WTC11 (cell line): ENCODE measurements at regions not wholly inside any gene's neighbourhood (a gene's known extent, or its start where the extent isn't known, plus 50 kb on each side); places are given as distances from the start of the nearest gene placed in this dataset.

Experiments
- ATAC-seq: fragments of 200-7000 bp; cut with Tn5 transposase; 2 replicates; pipeline ENCODE4 v1.10.0; 2021; ENCODE audit warnings: mild to moderate bottlenecking, moderate library complexity
- CTCF ChIA-PET: fragments of 300-600 bp; sonication (Branson Sonifier 250); formaldehyde crosslinking; loops from one replicate; lab custom pipeline; 2021; ENCODE audit warnings: antibody characterized with exemption; lab: Charles Lee
- POLR2A ChIA-PET: fragments of 350-600 bp; sonication (Branson Sonifier 250); formaldehyde crosslinking; loops from one replicate; lab custom pipeline; 2021; ENCODE audit warnings: antibody characterized with exemption; lab: Charles Lee
- DNase-seq: peaks from one replicate; pipeline ENCODE4 v3.0.0; 2021; ENCODE audit warnings: low spot score
- H3K27ac Mint-ChIP-seq: 2 replicates; pipeline ENCODE4 v1.8.0; 2021; ENCODE audit warnings: mixed read lengths
- H3K27me3 Mint-ChIP-seq: 2 replicates; pipeline ENCODE4 v1.8.0; 2021; ENCODE audit warnings: low read depth, mild to moderate bottlenecking, moderate library complexity, mixed read lengths
- H3K36me3 Mint-ChIP-seq: 2 replicates; pipeline ENCODE4 v1.8.0; 2021; ENCODE audit warnings: mixed read lengths
- H3K4me1 Mint-ChIP-seq: 2 replicates; pipeline ENCODE4 v1.8.0; 2022; ENCODE audit warnings: mixed read lengths
- H3K4me3 Mint-ChIP-seq: 2 replicates; pipeline ENCODE4 v1.8.0; 2021; ENCODE audit warnings: mild to moderate bottlenecking, moderate library complexity, mixed read lengths
- H3K9me3 Mint-ChIP-seq: 2 replicates; pipeline ENCODE4 v1.8.0; 2021; ENCODE audit warnings: mixed read lengths
- ERG ChIP-seq: fragments of 250-450 bp; sonication (Bioruptor Pico); IDR thresholded peaks from 2 replicates; pipeline ENCODE4 v1.8.0; 2021; ENCODE audit warnings: mild to moderate bottlenecking
- ESRRA ChIP-seq: sonication (generic); formaldehyde crosslinking; IDR thresholded peaks from 2 replicates; pipeline ENCODE4 v1.8.1; 2022; ENCODE audit warnings: mild to moderate bottlenecking, missing genetic modification reagents, borderline replicate concordance
- FOXP1 ChIP-seq: sonication (generic); formaldehyde crosslinking; IDR thresholded peaks from 2 replicates; pipeline ENCODE4 v1.8.0; 2022; ENCODE audit warnings: missing genetic modification reagents, mild to moderate bottlenecking, moderate library complexity, borderline replicate concordance
- FOXP4 ChIP-seq: sonication (generic); formaldehyde crosslinking; IDR thresholded peaks from 2 replicates; pipeline ENCODE4 v1.8.0; 2022; ENCODE audit warnings: mild to moderate bottlenecking, missing genetic modification reagents
- HMGA2 ChIP-seq: fragments of 250-450 bp; sonication (Bioruptor Pico); IDR thresholded peaks from 2 replicates; pipeline ENCODE4 v1.4.0; 2021; ENCODE audit warnings: mild to moderate bottlenecking, moderate library complexity
- IRF1 ChIP-seq: sonication (generic); formaldehyde crosslinking; IDR thresholded peaks from 2 replicates; pipeline ENCODE4 v1.8.0; 2023; ENCODE audit warnings: missing genetic modification reagents
- MXD4 ChIP-seq: fragments of 250-450 bp; sonication (Bioruptor Pico); IDR thresholded peaks from 2 replicates; pipeline ENCODE4 v1.8.0; 2021; ENCODE audit warnings: mild to moderate bottlenecking, moderate library complexity, borderline replicate concordance
- MYBL2 ChIP-seq: sonication (generic); formaldehyde crosslinking; IDR thresholded peaks from 2 replicates; pipeline ENCODE4 v1.8.1; 2023; ENCODE audit warnings: mild to moderate bottlenecking, moderate library complexity, missing genetic modification reagents
- NR2C2 ChIP-seq: sonication (generic); formaldehyde crosslinking; IDR thresholded peaks from 2 replicates; pipeline ENCODE4 v1.8.0; 2022; ENCODE audit warnings: mild to moderate bottlenecking, missing genetic modification reagents
- OVOL2 ChIP-seq: fragments of 250-450 bp; sonication (Bioruptor Pico); IDR thresholded peaks from 2 replicates; pipeline ENCODE4 v1.9.0; 2021; ENCODE audit warnings: mild to moderate bottlenecking, borderline replicate concordance
- RELA ChIP-seq: sonication (generic); formaldehyde crosslinking; IDR thresholded peaks from 2 replicates; pipeline ENCODE4 v1.8.1; 2022; ENCODE audit warnings: missing genetic modification reagents, mild to moderate bottlenecking, borderline replicate concordance
- SOX15 ChIP-seq: fragments of 250-450 bp; sonication (Bioruptor Pico); IDR thresholded peaks from 2 replicates; pipeline ENCODE4 v1.9.0; 2021; ENCODE audit warnings: mild to moderate bottlenecking
- ZBTB21 ChIP-seq: sonication (generic); formaldehyde crosslinking; IDR thresholded peaks from 2 replicates; pipeline ENCODE4 v1.8.1; 2023; ENCODE audit warnings: mild to moderate bottlenecking, missing genetic modification reagents, borderline replicate concordance
- ZNF219 ChIP-seq: sonication (generic); formaldehyde crosslinking; IDR thresholded peaks from 2 replicates; pipeline ENCODE4 v1.8.0; 2023; ENCODE audit warnings: missing genetic modification reagents, mild to moderate bottlenecking, borderline replicate concordance
- ZNF263 ChIP-seq: sonication (generic); formaldehyde crosslinking; IDR thresholded peaks from 2 replicates; pipeline ENCODE4 v1.8.1; 2022; ENCODE audit warnings: low read depth, mild to moderate bottlenecking, moderate library complexity, missing genetic modification reagents
- TF ChIP-seq, protein P1 (sequence below): sonication (generic); formaldehyde crosslinking; IDR thresholded peaks from 2 replicates; pipeline ENCODE4 v1.8.1; 2023; ENCODE audit warnings: mild to moderate bottlenecking, missing genetic modification reagents
- TF ChIP-seq, protein P2 (sequence below): fragments of 200-600 bp; IDR thresholded peaks from 2 replicates; pipeline ENCODE4 v1.8.0; 2022; ENCODE audit warnings: antibody characterized with exemption
- TF ChIP-seq, protein P3 (sequence below): fragments of 250-450 bp; sonication (Bioruptor Pico); IDR thresholded peaks from 2 replicates; pipeline ENCODE4 v1.9.0; 2021; ENCODE audit warnings: mild to moderate bottlenecking, borderline replicate concordance

- no peak for TF ChIP-seq MXD4 (CRISPR knock-in tag)
These were observed 96.3 kb upstream of the AFDN start (continued) for GRCh38 chr6:167730441-167730840.

GRCh38 chr6:167731216-167731615 is 95.5 kb upstream of the AFDN start:
- no peak overlapping the region for H3K27ac Mint-ChIP-seq
- H3K4me3 Mint-ChIP-seq = no peak overlapping the region
- no peaks in the 10 kb centered on the region for H3K36me3 Mint-ChIP-seq
- TF ChIP-seq SOX15 = no peak
- TF ChIP-seq ZNF263 = no peak
- no peak for TF ChIP-seq ZNF219
- TF ChIP-seq, protein P1, sequence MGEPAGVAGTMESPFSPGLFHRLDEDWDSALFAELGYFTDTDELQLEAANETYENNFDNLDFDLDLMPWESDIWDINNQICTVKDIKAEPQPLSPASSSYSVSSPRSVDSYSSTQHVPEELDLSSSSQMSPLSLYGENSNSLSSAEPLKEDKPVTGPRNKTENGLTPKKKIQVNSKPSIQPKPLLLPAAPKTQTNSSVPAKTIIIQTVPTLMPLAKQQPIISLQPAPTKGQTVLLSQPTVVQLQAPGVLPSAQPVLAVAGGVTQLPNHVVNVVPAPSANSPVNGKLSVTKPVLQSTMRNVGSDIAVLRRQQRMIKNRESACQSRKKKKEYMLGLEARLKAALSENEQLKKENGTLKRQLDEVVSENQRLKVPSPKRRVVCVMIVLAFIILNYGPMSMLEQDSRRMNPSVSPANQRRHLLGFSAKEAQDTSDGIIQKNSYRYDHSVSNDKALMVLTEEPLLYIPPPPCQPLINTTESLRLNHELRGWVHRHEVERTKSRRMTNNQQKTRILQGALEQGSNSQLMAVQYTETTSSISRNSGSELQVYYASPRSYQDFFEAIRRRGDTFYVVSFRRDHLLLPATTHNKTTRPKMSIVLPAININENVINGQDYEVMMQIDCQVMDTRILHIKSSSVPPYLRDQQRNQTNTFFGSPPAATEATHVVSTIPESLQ (CRISPR knock-in tag) = no peak
- TF ChIP-seq, protein P2, sequence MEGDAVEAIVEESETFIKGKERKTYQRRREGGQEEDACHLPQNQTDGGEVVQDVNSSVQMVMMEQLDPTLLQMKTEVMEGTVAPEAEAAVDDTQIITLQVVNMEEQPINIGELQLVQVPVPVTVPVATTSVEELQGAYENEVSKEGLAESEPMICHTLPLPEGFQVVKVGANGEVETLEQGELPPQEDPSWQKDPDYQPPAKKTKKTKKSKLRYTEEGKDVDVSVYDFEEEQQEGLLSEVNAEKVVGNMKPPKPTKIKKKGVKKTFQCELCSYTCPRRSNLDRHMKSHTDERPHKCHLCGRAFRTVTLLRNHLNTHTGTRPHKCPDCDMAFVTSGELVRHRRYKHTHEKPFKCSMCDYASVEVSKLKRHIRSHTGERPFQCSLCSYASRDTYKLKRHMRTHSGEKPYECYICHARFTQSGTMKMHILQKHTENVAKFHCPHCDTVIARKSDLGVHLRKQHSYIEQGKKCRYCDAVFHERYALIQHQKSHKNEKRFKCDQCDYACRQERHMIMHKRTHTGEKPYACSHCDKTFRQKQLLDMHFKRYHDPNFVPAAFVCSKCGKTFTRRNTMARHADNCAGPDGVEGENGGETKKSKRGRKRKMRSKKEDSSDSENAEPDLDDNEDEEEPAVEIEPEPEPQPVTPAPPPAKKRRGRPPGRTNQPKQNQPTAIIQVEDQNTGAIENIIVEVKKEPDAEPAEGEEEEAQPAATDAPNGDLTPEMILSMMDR = no peak
- no peak for TF ChIP-seq NR2C2 (CRISPR knock-in tag)
- TF ChIP-seq IRF1 (CRISPR knock-in tag) = no peak
- no peak for TF ChIP-seq ESRRA (CRISPR knock-in tag)
- TF ChIP-seq ERG (CRISPR knock-in tag) = no peak
- no peak for TF ChIP-seq ZBTB21 (CRISPR knock-in tag)
- TF ChIP-seq FOXP4 = no peak
- TF ChIP-seq RELA (CRISPR knock-in tag) = no peak
- TF ChIP-seq, protein P3, sequence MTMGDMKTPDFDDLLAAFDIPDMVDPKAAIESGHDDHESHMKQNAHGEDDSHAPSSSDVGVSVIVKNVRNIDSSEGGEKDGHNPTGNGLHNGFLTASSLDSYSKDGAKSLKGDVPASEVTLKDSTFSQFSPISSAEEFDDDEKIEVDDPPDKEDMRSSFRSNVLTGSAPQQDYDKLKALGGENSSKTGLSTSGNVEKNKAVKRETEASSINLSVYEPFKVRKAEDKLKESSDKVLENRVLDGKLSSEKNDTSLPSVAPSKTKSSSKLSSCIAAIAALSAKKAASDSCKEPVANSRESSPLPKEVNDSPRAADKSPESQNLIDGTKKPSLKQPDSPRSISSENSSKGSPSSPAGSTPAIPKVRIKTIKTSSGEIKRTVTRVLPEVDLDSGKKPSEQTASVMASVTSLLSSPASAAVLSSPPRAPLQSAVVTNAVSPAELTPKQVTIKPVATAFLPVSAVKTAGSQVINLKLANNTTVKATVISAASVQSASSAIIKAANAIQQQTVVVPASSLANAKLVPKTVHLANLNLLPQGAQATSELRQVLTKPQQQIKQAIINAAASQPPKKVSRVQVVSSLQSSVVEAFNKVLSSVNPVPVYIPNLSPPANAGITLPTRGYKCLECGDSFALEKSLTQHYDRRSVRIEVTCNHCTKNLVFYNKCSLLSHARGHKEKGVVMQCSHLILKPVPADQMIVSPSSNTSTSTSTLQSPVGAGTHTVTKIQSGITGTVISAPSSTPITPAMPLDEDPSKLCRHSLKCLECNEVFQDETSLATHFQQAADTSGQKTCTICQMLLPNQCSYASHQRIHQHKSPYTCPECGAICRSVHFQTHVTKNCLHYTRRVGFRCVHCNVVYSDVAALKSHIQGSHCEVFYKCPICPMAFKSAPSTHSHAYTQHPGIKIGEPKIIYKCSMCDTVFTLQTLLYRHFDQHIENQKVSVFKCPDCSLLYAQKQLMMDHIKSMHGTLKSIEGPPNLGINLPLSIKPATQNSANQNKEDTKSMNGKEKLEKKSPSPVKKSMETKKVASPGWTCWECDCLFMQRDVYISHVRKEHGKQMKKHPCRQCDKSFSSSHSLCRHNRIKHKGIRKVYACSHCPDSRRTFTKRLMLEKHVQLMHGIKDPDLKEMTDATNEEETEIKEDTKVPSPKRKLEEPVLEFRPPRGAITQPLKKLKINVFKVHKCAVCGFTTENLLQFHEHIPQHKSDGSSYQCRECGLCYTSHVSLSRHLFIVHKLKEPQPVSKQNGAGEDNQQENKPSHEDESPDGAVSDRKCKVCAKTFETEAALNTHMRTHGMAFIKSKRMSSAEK (CRISPR knock-in tag) = no peak
- no peak for TF ChIP-seq HMGA2 (CRISPR knock-in tag)
- TF ChIP-seq OVOL2 (CRISPR knock-in tag) = no peak
- TF ChIP-seq MYBL2 (CRISPR knock-in tag) = no peak
- TF ChIP-seq FOXP1 (CRISPR knock-in tag) = no peak
- H3K9me3 Mint-ChIP-seq = peaks cover 12% of the 10 kb centered on the region
- ATAC-seq = no peak
- ChIA-PET POLR2A (no interaction called here), CTCF (interaction anchor here (1.0 kb wide), 1 partner anchor 12 kb away, joined by 3 read pairs; no protein-coding TSS in a partner anchor)
- H3K27me3 Mint-ChIP-seq = no peaks in the 10 kb centered on the region
- no peak for DNase-seq
- H3K4me1 Mint-ChIP-seq = peaks cover 3% of the 10 kb centered on the region; the same call in 1 of the 2 replicates
